Fibroblast of lung (primary cell): ENCODE measurements at regions not wholly inside any gene's neighbourhood (a gene's known extent, or its start where the extent isn't known, plus 50 kb on each side); places are given as distances from the start of the nearest gene placed in this dataset.

Experiments used
- DNase-seq, 2 donors: peaks; one replicate each; pipeline versions ENCODE4 v3.0.0 to v3.0.0-alpha.2; 2010; ENCODE audit warnings: low read depth in 2 of 2
- H2AFZ ChIP-seq: 2 replicates; pipeline ENCODE4 v1.5.1; 2012; ENCODE audit warnings: low read length, control low read depth, inconsistent platforms
- H3K27ac ChIP-seq: 2 replicates; pipeline ENCODE4 v1.5.1; 2011; ENCODE audit warnings: low read length, control low read depth; ENCODE audit not compliant: insufficient read depth
- H3K27me3 ChIP-seq: 2 replicates; pipeline ENCODE4 v1.5.1; 2011; ENCODE audit warnings: mild to moderate bottlenecking, low read length; ENCODE audit not compliant: control insufficient read depth, insufficient read depth
- H3K36me3 ChIP-seq: 2 replicates; pipeline ENCODE4 v1.5.1; 2011; ENCODE audit warnings: low read length; ENCODE audit not compliant: control insufficient read depth, insufficient read depth
- H3K4me1 ChIP-seq: 2 replicates; pipeline ENCODE4 v1.5.1; 2011; ENCODE audit warnings: low read length; ENCODE audit not compliant: control insufficient read depth, insufficient read depth; ENCODE audit errors: extremely low read depth
- H3K4me2 ChIP-seq: 2 replicates; pipeline ENCODE4 v1.5.1; 2011; ENCODE audit warnings: low read length, control low read depth; ENCODE audit not compliant: insufficient read depth; ENCODE audit errors: extremely low read depth
- H3K4me3 ChIP-seq, 4 experiments: fragments of 200-600 bp in 1 of 4; sonication (generic) in 1 of 4; replicated peaks in 1 of 4; 2 replicates each; pipeline ENCODE4 v1.5.1; 2011 to 2016; ENCODE audit warnings: low read length in 4 of 4, low read depth in 3 of 4, mild to moderate bottlenecking in 3 of 4, control low read depth in 2 of 4, inconsistent platforms in 1 of 4, mixed read lengths in 1 of 4; ENCODE audit not compliant: insufficient read depth in 1 of 4; ENCODE audit errors: control extremely low read depth in 1 of 4
- H3K79me2 ChIP-seq: 2 replicates; pipeline ENCODE4 v1.5.1; 2012; ENCODE audit warnings: mild to moderate bottlenecking, low read length, inconsistent platforms; ENCODE audit not compliant: control insufficient read depth, insufficient read depth
- H3K9ac ChIP-seq: 2 replicates; pipeline ENCODE4 v1.5.1; 2011; ENCODE audit warnings: mild to moderate bottlenecking, low read length, control low read depth; ENCODE audit not compliant: insufficient read depth
- H3K9me3 ChIP-seq: 2 replicates; pipeline ENCODE4 v1.5.1; 2012; ENCODE audit warnings: low read depth, low read length; ENCODE audit not compliant: control insufficient read depth, insufficient read depth
- H4K20me1 ChIP-seq: 2 replicates; pipeline ENCODE4 v1.5.1; 2011; ENCODE audit warnings: low read length; ENCODE audit not compliant: control insufficient read depth, insufficient read depth; ENCODE audit errors: extremely low read depth
- EZH2 ChIP-seq: IDR thresholded peaks from 2 replicates; pipeline ENCODE4 v1.5.1; 2012; ENCODE audit warnings: low read length, control low read depth, mild to moderate bottlenecking; ENCODE audit errors: missing control alignments
- TF ChIP-seq, protein P1 (sequence below), 2 donors: IDR thresholded peaks in 1 of 2; conservative IDR thresholded peaks in 1 of 2; 1 replicate in 1 of 2; 2 replicates in 1 of 2; pipeline ENCODE4 v1.5.1; 2011 to 2012; ENCODE audit warnings: low read length in 2 of 2, control low read depth in 1 of 2, inconsistent platforms in 1 of 2, low read depth in 1 of 2, mild to moderate bottlenecking in 1 of 2

DNA sequence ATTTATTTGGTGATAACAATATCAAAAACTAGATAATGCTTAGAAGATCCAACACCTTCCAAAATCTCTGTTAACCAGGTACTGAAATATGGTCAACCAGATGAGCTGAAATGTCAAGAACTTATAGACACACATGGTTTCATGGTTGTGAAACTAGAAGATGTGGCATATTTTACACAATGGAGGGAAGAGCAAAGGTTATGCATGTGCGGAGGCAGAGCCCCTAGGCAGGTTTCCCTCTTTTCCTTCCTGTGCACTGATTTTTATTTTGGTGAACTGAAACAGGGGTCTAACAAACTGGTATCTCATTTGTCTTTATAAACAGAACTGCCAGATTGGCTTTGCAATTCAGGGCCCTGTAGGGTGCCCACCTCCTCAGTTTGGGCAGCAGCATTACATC lies 91.6 kb downstream of the PRL start:
- DNase-seq, result no peak
- no peaks in the 10 kb centered on the region for H3K4me1 ChIP-seq

GRCh38 chr6:22206106-22206505 lies 90.7 kb downstream of the PRL start:
- TF ChIP-seq, protein P1, sequence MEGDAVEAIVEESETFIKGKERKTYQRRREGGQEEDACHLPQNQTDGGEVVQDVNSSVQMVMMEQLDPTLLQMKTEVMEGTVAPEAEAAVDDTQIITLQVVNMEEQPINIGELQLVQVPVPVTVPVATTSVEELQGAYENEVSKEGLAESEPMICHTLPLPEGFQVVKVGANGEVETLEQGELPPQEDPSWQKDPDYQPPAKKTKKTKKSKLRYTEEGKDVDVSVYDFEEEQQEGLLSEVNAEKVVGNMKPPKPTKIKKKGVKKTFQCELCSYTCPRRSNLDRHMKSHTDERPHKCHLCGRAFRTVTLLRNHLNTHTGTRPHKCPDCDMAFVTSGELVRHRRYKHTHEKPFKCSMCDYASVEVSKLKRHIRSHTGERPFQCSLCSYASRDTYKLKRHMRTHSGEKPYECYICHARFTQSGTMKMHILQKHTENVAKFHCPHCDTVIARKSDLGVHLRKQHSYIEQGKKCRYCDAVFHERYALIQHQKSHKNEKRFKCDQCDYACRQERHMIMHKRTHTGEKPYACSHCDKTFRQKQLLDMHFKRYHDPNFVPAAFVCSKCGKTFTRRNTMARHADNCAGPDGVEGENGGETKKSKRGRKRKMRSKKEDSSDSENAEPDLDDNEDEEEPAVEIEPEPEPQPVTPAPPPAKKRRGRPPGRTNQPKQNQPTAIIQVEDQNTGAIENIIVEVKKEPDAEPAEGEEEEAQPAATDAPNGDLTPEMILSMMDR (conservative IDR thresholded peaks at IDR 0.05 in 1 of 2, IDR thresholded peaks at IDR 0.05 in 1 of 2; ENCODE audit: low read depth in 1 of 2, low read length in 2 of 2), result no peak
- no peak for TF ChIP-seq EZH2
- no peak overlapping the region for H3K4me2 ChIP-seq
- no peak overlapping the region for H3K9ac ChIP-seq
- no peaks in the 10 kb centered on the region for H3K27me3 ChIP-seq
- no peak overlapping the region for H2AFZ ChIP-seq
- H3K79me2 ChIP-seq, result no peaks in the 10 kb centered on the region
- no peaks in the 10 kb centered on the region for H3K36me3 ChIP-seq
- no peak overlapping the region for H3K27ac ChIP-seq
- no peaks in the 10 kb centered on the region for H3K4me1 ChIP-seq
- H3K4me3 ChIP-seq, result no peak overlapping the region
- no peaks in the 10 kb centered on the region for H4K20me1 ChIP-seq
- DNase-seq, result no peak
- no peaks in the 10 kb centered on the region for H3K9me3 ChIP-seq

More for the DNA sequence above, 91.6 kb downstream of the PRL start:
- TF ChIP-seq, protein P1 (conservative IDR thresholded peaks at IDR 0.05 in 1 of 2, IDR thresholded peaks at IDR 0.05 in 1 of 2; ENCODE audit: low read depth in 1 of 2, low read length in 2 of 2), result no peak
- no peak for TF ChIP-seq EZH2
- Histone ChIP-seq H3K4me3 (no peak overlapping the region), H3K79me2 (no peaks in the 10 kb centered on the region), H3K36me3 (no peaks in the 10 kb centered on the region), H3K9me3 (no peaks in the 10 kb centered on the region), H3K27ac (no peak overlapping the region), H4K20me1 (no peaks in the 10 kb centered on the region), H2AFZ (no peak overlapping the region), H3K27me3 (no peaks in the 10 kb centered on the region), H3K9ac (no peak overlapping the region), H3K4me2 (no peak overlapping the region)

DNA sequence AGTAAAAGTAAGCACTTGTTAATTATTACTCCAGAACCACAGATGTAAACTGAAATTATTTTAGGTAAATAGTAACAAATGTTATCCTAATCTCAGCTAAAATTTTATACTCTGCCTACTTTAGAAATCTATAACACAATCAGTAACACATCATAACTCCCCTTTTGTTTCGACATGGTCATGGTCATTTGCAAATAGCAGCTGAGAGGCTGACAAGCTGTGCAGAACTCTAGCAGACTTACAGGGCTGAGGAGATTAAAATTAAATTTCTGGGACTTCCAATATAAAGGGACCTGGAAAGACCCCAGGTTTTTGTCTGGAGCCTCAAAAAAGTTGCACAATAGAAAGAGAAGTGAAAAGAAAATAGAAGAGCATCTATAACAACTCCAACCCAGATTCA lies 88.8 kb downstream of the PRL start:
- Histone ChIP-seq H3K79me2 (no peaks in the 10 kb centered on the region), H3K4me2 (no peak overlapping the region), H4K20me1 (no peaks in the 10 kb centered on the region), H3K9me3 (no peaks in the 10 kb centered on the region), H3K4me3 (no peak overlapping the region), H3K27ac (no peak overlapping the region), H3K9ac (no peak overlapping the region), H2AFZ (no peak overlapping the region), H3K27me3 (no peaks in the 10 kb centered on the region), H3K36me3 (no peaks in the 10 kb centered on the region), H3K4me1 (no peaks in the 10 kb centered on the region)
- DNase-seq, result peak in 1 of 2 donors; percentile 20
- TF ChIP-seq EZH2, result no peak
- TF ChIP-seq, protein P1 (conservative IDR thresholded peaks at IDR 0.05 in 1 of 2, IDR thresholded peaks at IDR 0.05 in 1 of 2; ENCODE audit: low read depth in 1 of 2, low read length in 2 of 2), result no peak
